ENCODE measurements at regions not wholly inside any gene's neighbourhood (a gene's known extent, or its start where the extent isn't known, plus 50 kb on each side); places are given as distances from the start of the nearest gene placed in this dataset.

- peak; percentile 6 for DNase-seq
Measured at GRCh38 chr4:147056940-147057610, 111.4 kb upstream of the TTC29 start.

- no peak for DNase-seq
Measured at GRCh38 chr4:147057611-147058190, 112.0 kb upstream of the TTC29 start.

GRCh38 chr4:147059064-147059731, 113.5 kb upstream of the TTC29 start:
- DNase-seq: no peak

GRCh38 chr4:147060151-147060931, 114.7 kb upstream of the TTC29 start:
- no peak for DNase-seq

GRCh38 chr4:147064856-147065255, 119.2 kb upstream of the TTC29 start:
- DNase-seq: no peak

- no peak for DNase-seq
Measured at GRCh38 chr4:147068564-147068963, 122.9 kb upstream of the TTC29 start.

GRCh38 chr4:147071209-147071740, 125.6 kb upstream of the TTC29 start:
- no peak for DNase-seq

GRCh38 chr4:147076179-147076578, 130.5 kb upstream of the TTC29 start:
- no peak for DNase-seq

- no peak for DNase-seq
Measured at GRCh38 chr4:147076728-147077127, 131.1 kb upstream of the TTC29 start.

- DNase-seq: no peak
Measured at GRCh38 chr4:147078362-147078761, 132.7 kb upstream of the TTC29 start.

- no peak for DNase-seq
Measured at GRCh38 chr4:147078875-147079658, 133.4 kb upstream of the TTC29 start.

GRCh38 chr4:147084861-147085260, 139.2 kb upstream of the TTC29 start:
- DNase-seq: no peak

GRCh38 chr4:147085781-147086180, 140.1 kb upstream of the TTC29 start:
- DNase-seq: no peak

- no peak for DNase-seq
Measured at GRCh38 chr4:147088146-147088545, 142.5 kb upstream of the TTC29 start.

- DNase-seq: no peak
Measured at GRCh38 chr4:147090486-147090885, 144.8 kb upstream of the TTC29 start.

GRCh38 chr4:147093206-147093605, 147.5 kb upstream of the TTC29 start:
- no peak for DNase-seq

- no peak for DNase-seq
Measured at GRCh38 chr4:147094238-147094637, 148.6 kb upstream of the TTC29 start.

- peak; percentile 47 for DNase-seq
Measured at GRCh38 chr4:147096667-147097604, 151.3 kb upstream of the TTC29 start.

GRCh38 chr4:147101678-147102077, 156.0 kb upstream of the TTC29 start:
- DNase-seq: no peak

- DNase-seq: no peak
Measured at GRCh38 chr4:147102596-147102995, 156.9 kb upstream of the TTC29 start.

GRCh38 chr4:147103403-147103946, 157.8 kb upstream of the TTC29 start:
- no peak for DNase-seq
